Neuron (in vitro differentiated cells): ENCODE measurements at regions not wholly inside any gene's neighbourhood (a gene's known extent, or its start where the extent isn't known, plus 50 kb on each side); places are given as distances from the start of the nearest gene placed in this dataset.

Experiments used
- H2AFZ ChIP-seq: one replicate; pipeline ENCODE4 v1.6.1; 2013; ENCODE audit warnings: low read depth, mild to moderate bottlenecking, inconsistent platforms, low read length, moderate library complexity
- H3K27me3 ChIP-seq: one replicate; pipeline ENCODE4 v1.6.1; 2013; ENCODE audit warnings: low read length; ENCODE audit not compliant: insufficient read depth
- H3K36me3 ChIP-seq: one replicate; pipeline ENCODE4 v1.6.1; 2013; ENCODE audit warnings: low read length; ENCODE audit not compliant: insufficient read depth
- H3K4me1 ChIP-seq: one replicate; pipeline ENCODE4 v1.6.1; 2013; ENCODE audit warnings: low read length; ENCODE audit not compliant: insufficient read depth
- H3K4me3 ChIP-seq: 2 replicates; pipeline ENCODE4 v1.5.1; 2013; ENCODE audit warnings: mild to moderate bottlenecking, low read length, moderate library complexity
- H3K9me3 ChIP-seq: one replicate; pipeline ENCODE4 v1.6.1; 2013; ENCODE audit warnings: low read length

DNA sequence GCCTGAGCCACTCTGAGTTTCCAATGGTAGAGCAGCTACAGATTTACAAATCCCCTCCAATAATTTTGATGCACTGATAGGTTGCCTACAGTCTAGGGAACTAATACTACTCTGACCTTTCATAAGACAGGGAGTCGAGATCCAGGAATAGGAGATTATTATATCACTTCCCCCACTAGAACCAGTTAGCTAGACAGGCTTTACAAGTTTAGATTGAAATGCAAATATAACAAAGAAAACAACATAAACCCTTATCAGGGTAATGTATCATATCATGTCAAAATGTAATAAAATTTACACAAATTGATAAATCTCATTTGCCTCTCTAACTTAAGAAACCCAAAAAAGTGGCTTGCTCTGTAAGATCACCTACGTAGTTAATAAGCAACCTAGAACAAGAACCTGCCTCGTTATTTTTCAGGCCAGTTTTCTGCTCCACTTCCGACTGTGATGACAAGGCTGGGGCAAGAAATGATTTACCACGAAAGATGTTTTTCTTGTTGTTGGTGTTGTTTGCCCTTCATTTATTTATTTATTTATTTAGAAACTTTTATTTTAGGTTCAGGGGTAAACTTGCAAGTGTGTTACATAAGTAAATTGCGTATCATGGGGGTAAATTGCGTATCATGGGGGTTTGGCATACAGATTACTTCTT lies 504.2 kb upstream of the ID4 start:
- H3K9me3 ChIP-seq = no peaks in the 10 kb centered on the region
- H2AFZ ChIP-seq = no peak overlapping the region

DNA sequence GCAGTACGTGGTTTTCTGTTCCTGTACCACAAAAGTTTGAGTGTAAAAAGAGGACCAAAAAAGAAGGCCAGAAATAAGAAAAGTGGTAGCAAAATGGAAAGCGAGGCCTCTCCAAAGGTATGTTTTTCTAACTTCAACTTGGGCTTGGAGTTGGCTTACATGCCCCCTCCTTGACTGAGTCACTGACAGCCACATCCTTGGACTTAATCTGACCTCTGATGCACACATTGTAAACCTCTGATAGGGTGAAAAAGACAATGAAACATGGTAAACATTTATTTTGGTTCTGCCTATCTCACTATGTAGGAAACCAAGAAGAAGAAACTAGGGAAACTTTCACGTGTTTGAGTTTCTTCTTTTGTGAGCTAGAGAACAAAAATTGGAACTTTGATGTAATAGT lies 503.2 kb upstream of the ID4 start:
- no peak overlapping the region for H2AFZ ChIP-seq
- no peaks in the 10 kb centered on the region for H3K27me3 ChIP-seq
- H3K4me3 ChIP-seq = no peak overlapping the region
- H3K9me3 ChIP-seq = no peaks in the 10 kb centered on the region
- no peaks in the 10 kb centered on the region for H3K36me3 ChIP-seq
- no peaks in the 10 kb centered on the region for H3K4me1 ChIP-seq

More for the DNA sequence above, 504.2 kb upstream of the ID4 start:
- Histone ChIP-seq H3K27me3 (no peaks in the 10 kb centered on the region), H3K36me3 (no peaks in the 10 kb centered on the region), H3K4me3 (no peak overlapping the region), H3K4me1 (peaks cover 2% of the 10 kb centered on the region)

DNA sequence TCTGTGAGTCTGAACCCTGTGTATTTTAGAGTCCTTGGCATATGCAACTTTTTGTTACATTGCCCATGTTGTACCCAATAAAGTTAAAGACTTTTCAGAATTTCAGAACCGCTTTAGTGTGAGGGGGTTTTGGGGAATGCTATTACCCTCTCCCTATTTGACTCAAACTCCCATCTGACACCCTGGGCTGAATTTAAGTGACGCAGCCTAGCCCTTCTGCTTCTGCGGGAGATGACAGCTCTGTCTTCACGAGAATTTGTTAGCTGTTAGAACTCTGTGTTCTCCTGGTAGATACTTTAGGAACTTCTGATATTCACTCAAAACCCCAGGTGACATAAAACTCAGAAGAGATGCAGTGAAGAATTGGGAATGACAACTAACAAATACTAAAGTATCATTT lies 500.6 kb upstream of the ID4 start:
- Histone ChIP-seq H3K36me3 (no peaks in the 10 kb centered on the region), H3K9me3 (no peaks in the 10 kb centered on the region), H3K4me1 (no peaks in the 10 kb centered on the region), H3K27me3 (no peaks in the 10 kb centered on the region), H2AFZ (no peak overlapping the region), H3K4me3 (no peak overlapping the region)

DNA sequence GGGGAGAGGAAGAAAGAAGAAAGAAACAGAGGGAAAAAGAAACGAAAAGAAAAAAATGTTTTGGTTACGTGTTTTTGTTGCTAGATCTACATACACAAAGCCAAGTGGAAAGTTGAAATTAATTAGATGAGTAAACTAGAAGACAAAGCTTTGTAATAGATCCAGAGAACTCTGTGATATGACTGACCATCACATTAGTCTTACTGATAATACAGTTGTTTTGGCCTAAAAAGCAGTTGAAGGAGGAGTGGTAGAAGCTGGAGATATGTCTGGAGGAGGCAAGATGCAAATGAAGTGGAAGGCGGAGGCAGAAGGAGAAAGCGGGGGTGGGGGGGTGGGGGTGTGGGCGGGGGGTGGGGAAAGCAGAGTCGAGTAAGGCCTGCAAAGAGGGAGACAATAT lies 500.1 kb upstream of the ID4 start:
- H3K9me3 ChIP-seq = no peaks in the 10 kb centered on the region
- H3K4me3 ChIP-seq = no peak overlapping the region
- no peaks in the 10 kb centered on the region for H3K4me1 ChIP-seq
- H3K36me3 ChIP-seq = no peaks in the 10 kb centered on the region
- H3K27me3 ChIP-seq = no peaks in the 10 kb centered on the region
- no peak overlapping the region for H2AFZ ChIP-seq

DNA sequence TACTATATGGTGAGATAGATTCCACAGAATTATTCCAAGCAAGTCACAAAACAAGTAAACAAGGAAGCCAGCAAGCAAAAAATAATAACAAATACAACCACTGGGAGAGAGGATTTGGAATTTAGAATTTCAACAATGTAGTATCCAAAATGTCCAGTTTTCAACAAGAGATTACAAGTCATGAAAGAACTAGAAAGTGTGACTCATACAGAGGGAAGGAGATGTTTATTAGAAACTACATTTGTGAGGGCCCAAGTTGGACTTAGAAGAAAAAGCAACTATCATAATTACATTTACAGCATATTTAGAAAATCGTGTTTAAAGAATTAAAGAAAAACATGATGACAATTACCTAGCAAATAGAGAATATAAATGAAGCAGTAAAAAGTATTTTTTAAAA lies 494.6 kb upstream of the ID4 start:
- H3K4me3 ChIP-seq = no peak overlapping the region
- no peaks in the 10 kb centered on the region for H3K36me3 ChIP-seq
- H3K9me3 ChIP-seq = no peaks in the 10 kb centered on the region
- H2AFZ ChIP-seq = no peak overlapping the region
- no peaks in the 10 kb centered on the region for H3K27me3 ChIP-seq
- no peaks in the 10 kb centered on the region for H3K4me1 ChIP-seq

DNA sequence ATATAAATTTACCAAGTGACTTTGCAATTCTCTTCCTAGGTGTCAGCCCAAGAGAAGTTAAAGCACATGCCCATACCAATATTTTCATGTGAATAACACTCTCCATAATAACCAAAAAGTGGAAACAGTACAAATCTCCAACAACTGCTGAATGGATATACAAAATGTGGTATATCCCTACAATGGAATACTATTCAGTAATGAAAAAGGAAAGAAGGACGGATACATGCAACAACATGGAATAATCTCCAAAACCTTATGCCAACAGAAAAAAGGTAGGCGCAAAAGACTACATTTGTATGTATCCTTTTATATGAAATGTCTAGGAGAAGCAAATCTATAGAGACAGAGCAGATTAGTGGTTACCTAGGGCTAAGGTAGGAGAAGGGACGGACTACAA lies 487.7 kb upstream of the ID4 start:
- Histone ChIP-seq H3K36me3 (no peaks in the 10 kb centered on the region), H2AFZ (no peak overlapping the region), H3K4me3 (no peak overlapping the region), H3K4me1 (no peaks in the 10 kb centered on the region), H3K9me3 (no peaks in the 10 kb centered on the region), H3K27me3 (no peaks in the 10 kb centered on the region)

DNA sequence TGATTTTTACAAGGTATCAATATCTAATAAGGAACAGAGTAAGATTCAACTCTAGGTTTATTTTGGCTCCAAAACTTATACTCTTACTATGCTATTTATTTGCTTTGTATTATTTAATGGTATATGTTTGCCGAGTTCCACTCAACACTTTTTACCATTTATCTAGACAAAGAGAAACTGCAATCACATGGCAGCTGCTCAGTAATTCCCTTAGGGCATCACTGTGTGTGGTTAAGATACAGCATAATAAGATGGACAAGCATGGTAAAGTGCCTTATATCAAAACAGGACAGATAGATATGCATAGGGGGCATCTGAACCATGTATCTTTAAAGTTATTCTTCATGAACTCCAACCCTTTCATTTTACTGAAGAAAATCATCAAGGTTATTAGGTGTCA lies 483.0 kb upstream of the ID4 start:
- Histone ChIP-seq H3K36me3 (no peaks in the 10 kb centered on the region), H3K27me3 (no peaks in the 10 kb centered on the region), H2AFZ (no peak overlapping the region), H3K4me3 (no peak overlapping the region), H3K4me1 (no peaks in the 10 kb centered on the region), H3K9me3 (no peaks in the 10 kb centered on the region)

DNA sequence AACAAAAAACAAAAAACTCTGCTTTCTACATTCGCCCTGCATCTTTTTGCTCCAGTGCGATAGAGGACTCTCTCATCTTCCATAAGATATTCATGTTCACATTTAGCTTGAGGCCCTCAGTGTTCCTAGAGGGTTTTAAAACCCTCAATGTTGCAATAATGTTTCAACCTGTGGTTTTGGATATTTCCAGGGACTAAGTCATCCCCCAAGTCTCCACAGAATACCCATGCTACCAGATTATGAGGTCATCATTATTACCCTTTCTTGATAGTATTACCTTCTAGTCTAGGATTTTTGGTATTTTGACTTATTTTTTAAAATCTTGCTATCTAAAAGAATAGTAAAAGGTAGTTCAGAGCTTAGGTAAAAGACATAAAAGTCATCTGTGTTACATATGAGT lies 480.5 kb upstream of the ID4 start:
- no peaks in the 10 kb centered on the region for H3K36me3 ChIP-seq
- H3K27me3 ChIP-seq = no peaks in the 10 kb centered on the region
- H3K4me3 ChIP-seq = no peak overlapping the region
- H2AFZ ChIP-seq = no peak overlapping the region
- no peaks in the 10 kb centered on the region for H3K4me1 ChIP-seq
- H3K9me3 ChIP-seq = no peaks in the 10 kb centered on the region

DNA sequence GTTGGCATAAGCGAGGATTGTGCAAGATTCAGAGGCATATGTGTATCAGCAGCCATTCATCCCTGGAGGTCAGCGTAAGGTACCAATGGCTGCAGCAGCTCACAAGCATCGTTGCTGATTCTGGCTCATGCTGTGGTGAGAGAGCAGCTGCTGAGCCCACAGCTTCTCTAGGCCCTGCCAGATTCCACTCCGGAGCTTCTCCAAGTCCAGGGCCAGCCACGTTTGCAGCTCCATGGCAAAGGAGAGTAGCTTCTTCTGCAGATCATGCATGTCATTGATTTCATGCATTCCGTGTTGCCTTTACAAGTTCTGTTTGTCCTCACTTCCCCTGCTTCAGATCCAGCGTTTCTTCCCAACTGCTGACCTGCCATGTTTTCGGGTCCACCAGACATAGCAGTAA lies 474.8 kb upstream of the ID4 start:
- Histone ChIP-seq H3K36me3 (no peaks in the 10 kb centered on the region), H3K4me1 (no peaks in the 10 kb centered on the region), H3K9me3 (no peaks in the 10 kb centered on the region), H2AFZ (no peak overlapping the region), H3K4me3 (no peak overlapping the region), H3K27me3 (no peaks in the 10 kb centered on the region)

DNA sequence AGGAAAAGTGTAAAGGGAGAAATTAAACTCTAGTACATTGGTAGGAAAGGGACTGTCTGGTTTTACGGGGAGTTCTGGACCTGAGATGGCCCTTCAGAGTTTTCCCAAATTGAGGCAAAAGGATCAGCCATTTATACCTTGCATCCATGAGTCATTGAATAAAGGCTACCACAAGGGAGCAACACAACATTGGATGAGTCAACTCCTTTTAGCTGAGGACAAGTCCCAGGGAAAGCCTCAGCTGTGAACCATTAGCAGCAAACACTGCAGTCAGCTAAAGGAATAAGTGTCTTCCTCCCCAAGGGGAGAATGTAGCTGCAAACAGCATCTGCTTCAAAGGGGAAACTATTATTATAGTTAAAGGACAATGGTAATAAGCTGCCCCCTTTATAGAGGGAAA lies 468.7 kb upstream of the ID4 start:
- Histone ChIP-seq H3K4me3 (no peak overlapping the region), H3K36me3 (no peaks in the 10 kb centered on the region), H3K27me3 (no peaks in the 10 kb centered on the region)

DNA sequence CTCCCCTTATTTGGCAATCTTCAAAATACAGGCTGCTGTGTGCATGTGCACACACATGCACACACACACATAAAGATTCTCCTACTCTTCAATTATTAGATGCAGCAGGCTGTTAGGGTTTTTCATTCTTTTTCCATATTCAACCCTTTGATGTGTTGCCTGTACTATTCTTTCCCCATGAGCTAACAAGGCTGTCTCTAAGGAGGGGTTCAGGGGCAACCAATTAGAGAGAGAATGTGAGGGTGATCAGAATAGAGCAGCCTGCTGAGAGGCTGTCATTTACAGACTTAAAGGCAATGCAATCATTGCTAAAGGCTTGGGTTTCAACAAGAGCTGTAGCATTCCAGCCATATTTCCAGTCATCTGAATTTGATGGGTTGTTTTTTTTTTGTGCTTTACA lies 467.4 kb upstream of the ID4 start:
- no peak overlapping the region for H3K4me3 ChIP-seq
- H3K36me3 ChIP-seq = no peaks in the 10 kb centered on the region
- no peaks in the 10 kb centered on the region for H3K9me3 ChIP-seq
- peak overlapping the region; percentile 52 for H2AFZ ChIP-seq
- H3K27me3 ChIP-seq = no peaks in the 10 kb centered on the region
- peaks cover 27% of the 10 kb centered on the region for H3K4me1 ChIP-seq

More for the DNA sequence above, 468.7 kb upstream of the ID4 start:
- Histone ChIP-seq H2AFZ (no peak overlapping the region), H3K4me1 (peaks cover 27% of the 10 kb centered on the region), H3K9me3 (no peaks in the 10 kb centered on the region)

DNA sequence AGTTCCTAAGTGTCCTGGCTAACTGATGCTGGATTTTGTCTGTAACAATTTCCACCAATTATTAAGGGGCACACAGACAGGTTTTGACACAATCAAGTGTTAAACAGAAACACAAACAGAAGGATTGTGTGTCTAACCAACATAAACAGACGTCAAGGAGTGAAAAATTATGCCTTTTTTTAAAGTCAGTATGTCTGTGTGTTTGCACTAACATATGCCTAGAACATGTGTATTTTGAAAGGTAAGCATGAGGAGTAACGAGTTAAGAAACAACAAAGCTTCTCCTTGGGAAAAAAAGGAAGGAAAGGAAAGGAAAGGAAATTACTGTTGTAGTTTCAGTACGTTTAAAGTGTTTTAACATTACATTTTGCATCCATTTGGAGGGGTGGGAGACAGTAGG lies 466.3 kb upstream of the ID4 start:
- H3K9me3 ChIP-seq = no peaks in the 10 kb centered on the region
- H3K4me1 ChIP-seq = peaks cover 27% of the 10 kb centered on the region
- H3K27me3 ChIP-seq = no peaks in the 10 kb centered on the region
- no peak overlapping the region for H3K4me3 ChIP-seq
- H3K36me3 ChIP-seq = no peaks in the 10 kb centered on the region
- H2AFZ ChIP-seq = peak overlapping the region; percentile 52

DNA sequence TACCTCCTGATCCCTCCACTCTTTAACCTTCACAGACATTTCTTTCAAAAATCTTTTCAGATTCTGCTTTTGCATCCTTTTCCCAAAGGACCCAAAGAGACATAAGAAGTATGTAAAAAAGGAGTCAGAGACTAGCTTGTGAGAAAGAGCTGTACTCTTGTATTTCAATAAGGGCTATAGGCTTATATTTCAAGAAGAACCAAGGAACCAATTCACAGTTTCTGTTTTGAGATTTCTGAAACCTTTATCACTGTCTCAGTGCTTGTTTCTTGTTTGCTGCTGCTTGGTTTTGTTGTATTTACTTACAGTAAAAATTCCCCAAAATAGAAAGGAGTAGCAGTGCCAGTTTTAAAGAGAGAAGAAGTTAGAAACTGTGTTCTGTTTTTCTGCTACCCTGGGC lies 461.6 kb upstream of the ID4 start:
- H3K27me3 ChIP-seq = no peaks in the 10 kb centered on the region
- no peak overlapping the region for H2AFZ ChIP-seq
- H3K36me3 ChIP-seq = no peaks in the 10 kb centered on the region
- H3K4me1 ChIP-seq = peaks cover 10% of the 10 kb centered on the region
- H3K4me3 ChIP-seq = no peak overlapping the region
- no peaks in the 10 kb centered on the region for H3K9me3 ChIP-seq

DNA sequence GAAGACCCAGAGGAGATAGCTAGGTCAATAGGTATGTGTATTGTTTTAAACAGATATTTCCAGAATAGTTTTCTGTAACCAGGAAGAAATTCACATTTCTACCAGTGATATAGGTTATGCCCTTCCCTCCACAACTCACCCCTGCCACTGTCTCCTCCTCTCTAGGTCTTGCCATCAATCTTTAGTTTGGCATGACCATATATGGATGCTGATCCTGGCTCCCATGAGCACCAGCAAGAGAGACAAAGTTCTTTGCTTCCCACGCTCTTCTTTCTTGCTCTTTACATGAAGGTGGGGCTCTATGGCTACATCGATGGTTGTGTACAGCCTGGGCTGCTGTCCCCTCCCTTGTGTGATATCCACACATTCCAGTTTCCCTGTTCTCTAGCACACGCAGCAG lies 459.4 kb upstream of the ID4 start:
- no peaks in the 10 kb centered on the region for H3K9me3 ChIP-seq
- H2AFZ ChIP-seq = no peak overlapping the region
- no peak overlapping the region for H3K4me3 ChIP-seq
- peaks cover 3% of the 10 kb centered on the region for H3K4me1 ChIP-seq
- H3K36me3 ChIP-seq = no peaks in the 10 kb centered on the region
- no peaks in the 10 kb centered on the region for H3K27me3 ChIP-seq
